Trophoblast cell (in vitro differentiated cells and primary cell): ENCODE measurements at regions not wholly inside any gene's neighbourhood (a gene's known extent, or its start where the extent isn't known, plus 50 kb on each side); places are given as distances from the start of the nearest gene placed in this dataset.

Experiments
- DNase-seq, 2 donors: peaks; one replicate each; pipeline ENCODE4 v3.0.0-alpha.2; 2016
- H2AFZ ChIP-seq: 2 replicates; pipeline ENCODE4 v1.6.1; 2013; ENCODE audit warnings: low read length, moderate library complexity, mild to moderate bottlenecking; ENCODE audit not compliant: insufficient read depth, poor library complexity
- H2AK5ac ChIP-seq: 2 replicates; pipeline ENCODE4 v1.6.1; 2013; ENCODE audit warnings: mild to moderate bottlenecking, low read length
- H2BK120ac ChIP-seq: 2 replicates; pipeline ENCODE4 v1.6.1; 2013; ENCODE audit warnings: low read length, mild to moderate bottlenecking, moderate library complexity; ENCODE audit not compliant: insufficient read depth, poor library complexity
- H2BK12ac ChIP-seq: 2 replicates; pipeline ENCODE4 v1.6.1; 2013; ENCODE audit warnings: mild to moderate bottlenecking, low read length, moderate library complexity
- H2BK5ac ChIP-seq: 2 replicates; pipeline ENCODE4 v1.6.1; 2013; ENCODE audit warnings: low read length, low read depth, moderate library complexity, mild to moderate bottlenecking; ENCODE audit not compliant: poor library complexity
- H3K14ac ChIP-seq: 2 replicates; pipeline ENCODE4 v1.6.1; 2013; ENCODE audit warnings: mild to moderate bottlenecking, low read length
- H3K18ac ChIP-seq: 2 replicates; pipeline ENCODE4 v1.6.1; 2013; ENCODE audit warnings: mild to moderate bottlenecking, low read length
- H3K23ac ChIP-seq: 2 replicates; pipeline ENCODE4 v1.6.1; 2013; ENCODE audit warnings: low read length
- H3K27ac ChIP-seq: 2 replicates; pipeline ENCODE4 v1.5.1; 2013; ENCODE audit warnings: low read depth, mild to moderate bottlenecking, inconsistent platforms, low read length, moderate library complexity
- H3K27me3 ChIP-seq: 2 replicates; pipeline ENCODE4 v1.6.1; 2013; ENCODE audit warnings: inconsistent platforms, mild to moderate bottlenecking, low read length, moderate library complexity; ENCODE audit not compliant: insufficient read depth
- H3K36me3 ChIP-seq, 2 experiments: 1 replicate in 1 of 2; 2 replicates in 1 of 2; pipeline ENCODE4 v1.6.1; 2013; ENCODE audit warnings: low read length in 2 of 2, mild to moderate bottlenecking in 2 of 2, moderate library complexity in 1 of 2; ENCODE audit not compliant: insufficient read depth in 2 of 2, control insufficient read depth in 1 of 2
- H3K4ac ChIP-seq: 2 replicates; pipeline ENCODE4 v1.6.1; 2013; ENCODE audit warnings: low read depth, mild to moderate bottlenecking, low read length, moderate library complexity
- H3K4me1 ChIP-seq, 2 experiments: 1 replicate in 1 of 2; 2 replicates in 1 of 2; pipeline ENCODE4 v1.6.1; 2013; ENCODE audit warnings: low read length in 2 of 2, mild to moderate bottlenecking in 2 of 2, moderate library complexity in 1 of 2; ENCODE audit not compliant: insufficient read depth in 2 of 2, control insufficient read depth in 1 of 2
- H3K4me2 ChIP-seq: 2 replicates; pipeline ENCODE4 v1.6.1; 2013; ENCODE audit warnings: inconsistent platforms, mild to moderate bottlenecking, low read length, moderate library complexity
- H3K4me3 ChIP-seq: 2 replicates; pipeline ENCODE4 v1.5.1; 2013; ENCODE audit warnings: mild to moderate bottlenecking, low read depth, low read length, inconsistent platforms
- H3K79me1 ChIP-seq: one replicate; pipeline ENCODE4 v1.6.1; 2013; ENCODE audit warnings: low read length
- H3K79me2 ChIP-seq: 2 replicates; pipeline ENCODE4 v1.6.1; 2013; ENCODE audit warnings: low read length, mild to moderate bottlenecking; ENCODE audit not compliant: control insufficient read depth, insufficient read depth, poor library complexity
- H3K9ac ChIP-seq: 2 replicates; pipeline ENCODE4 v1.6.1; 2013; ENCODE audit warnings: mild to moderate bottlenecking, low read length
- H3K9me3 ChIP-seq: 2 replicates; pipeline ENCODE4 v1.6.1; 2013; ENCODE audit warnings: low read depth, mild to moderate bottlenecking, control low read depth, inconsistent platforms, low read length; ENCODE audit not compliant: insufficient read depth
- H4K12ac ChIP-seq: 2 replicates; pipeline ENCODE4 v1.6.1; 2013; ENCODE audit warnings: low read depth, mild to moderate bottlenecking, low read length, moderate library complexity
- H4K8ac ChIP-seq: 2 replicates; pipeline ENCODE4 v1.6.1; 2013; ENCODE audit warnings: low read depth, mild to moderate bottlenecking, low read length, moderate library complexity
- H4K91ac ChIP-seq: one replicate; pipeline ENCODE4 v1.6.1; 2013; ENCODE audit warnings: low read depth, mild to moderate bottlenecking, low read length, moderate library complexity
- WGBS: extraction: QIAGEN DNeasy Blood & Tissue Kit; methylation state at CpG from one replicate; pipeline ENCODE4 v1.1.7; 2013; ENCODE audit warnings: missing lambda C conversion rate; ENCODE audit not compliant: insufficient read length, insufficient coverage; ENCODE audit errors: extremely low coverage; 5-methylcytosine and 5-hydroxymethylcytosine counted together

- no peaks in the 10 kb centered on the region for H3K4me1 ChIP-seq
- H3K4ac ChIP-seq, result no peak overlapping the region
- no peaks in the 10 kb centered on the region for H3K27me3 ChIP-seq
- no CpG with 5 or more reads among the region's 5 CpGs for WGBS
- no peaks in the 10 kb centered on the region for H3K9me3 ChIP-seq
- peak in 1 of 2 donors; percentile 4 for DNase-seq
- no peak overlapping the region for H2BK5ac ChIP-seq
- H3K4me3 ChIP-seq, result no peak overlapping the region
- H2BK12ac ChIP-seq, result no peak overlapping the region
- H3K9ac ChIP-seq, result no peak overlapping the region
- no peak overlapping the region for H3K18ac ChIP-seq
- no peaks in the 10 kb centered on the region for H3K79me2 ChIP-seq
- no peak overlapping the region for H3K4me2 ChIP-seq
- no peak overlapping the region for H2AK5ac ChIP-seq
- no peak overlapping the region for H4K8ac ChIP-seq
- no peak overlapping the region for H2AFZ ChIP-seq
- no peak overlapping the region for H3K27ac ChIP-seq
- H3K14ac ChIP-seq, result no peak overlapping the region
- no peak overlapping the region for H2BK120ac ChIP-seq
- no peak overlapping the region for H4K12ac ChIP-seq
- H3K23ac ChIP-seq, result no peak overlapping the region
- no peak overlapping the region for H4K91ac ChIP-seq
- H3K79me1 ChIP-seq, result no peaks in the 10 kb centered on the region
- H3K36me3 ChIP-seq, result no peaks in the 10 kb centered on the region
Measured at GRCh38 chrX:13923845-13924244, 105.8 kb downstream of the GEMIN8 start.

GRCh38 chrX:13923289-13923688, 106.4 kb upstream of the GPM6B start:
- Histone ChIP-seq H3K79me2 (no peaks in the 10 kb centered on the region), H4K8ac (no peak overlapping the region), H3K18ac (no peak overlapping the region), H3K27ac (no peak overlapping the region), H3K23ac (no peak overlapping the region), H3K4me1 (no peaks in the 10 kb centered on the region), H2AK5ac (no peak overlapping the region), H2BK12ac (no peak overlapping the region), H3K27me3 (no peaks in the 10 kb centered on the region), H3K4me2 (no peak overlapping the region), H4K12ac (no peak overlapping the region), H3K9ac (no peak overlapping the region), H3K14ac (no peak overlapping the region), H3K79me1 (no peaks in the 10 kb centered on the region), H3K4ac (no peak overlapping the region), H3K36me3 (no peaks in the 10 kb centered on the region), H2BK5ac (no peak overlapping the region), H2AFZ (no peak overlapping the region), H3K4me3 (no peak overlapping the region), H3K9me3 (no peaks in the 10 kb centered on the region), H2BK120ac (no peak overlapping the region), H4K91ac (no peak overlapping the region)
- no peak for DNase-seq
- WGBS, result no CpG with 5 or more reads among the region's 2 CpGs

GRCh38 chrX:13917507-13917906, 100.6 kb upstream of the GPM6B start:
- H3K14ac ChIP-seq, result no peak overlapping the region
- H4K91ac ChIP-seq, result no peak overlapping the region
- no peak overlapping the region for H3K27ac ChIP-seq
- no peak overlapping the region for H3K23ac ChIP-seq
- H3K9me3 ChIP-seq, result no peaks in the 10 kb centered on the region
- H4K8ac ChIP-seq, result no peak overlapping the region
- H3K79me1 ChIP-seq, result no peaks in the 10 kb centered on the region
- no peak overlapping the region for H3K9ac ChIP-seq
- no peaks in the 10 kb centered on the region for H3K36me3 ChIP-seq
- H3K4me1 ChIP-seq, result no peaks in the 10 kb centered on the region
- H2BK5ac ChIP-seq, result no peak overlapping the region
- H3K4me2 ChIP-seq, result no peak overlapping the region
- H3K4ac ChIP-seq, result no peak overlapping the region
- no peak overlapping the region for H3K4me3 ChIP-seq
- no peaks in the 10 kb centered on the region for H3K27me3 ChIP-seq
- no CpG with 5 or more reads among the region's 2 CpGs for WGBS
- no peaks in the 10 kb centered on the region for H3K79me2 ChIP-seq
- H2BK12ac ChIP-seq, result no peak overlapping the region
- H3K18ac ChIP-seq, result no peak overlapping the region
- no peak overlapping the region for H2AK5ac ChIP-seq
- H4K12ac ChIP-seq, result no peak overlapping the region
- no peak for DNase-seq
- no peak overlapping the region for H2AFZ ChIP-seq
- no peak overlapping the region for H2BK120ac ChIP-seq

- H4K12ac ChIP-seq, result no peak overlapping the region
- H3K79me1 ChIP-seq, result no peaks in the 10 kb centered on the region
- no peak overlapping the region for H2BK5ac ChIP-seq
- H3K4me3 ChIP-seq, result no peak overlapping the region
- no peaks in the 10 kb centered on the region for H3K79me2 ChIP-seq
- H3K4ac ChIP-seq, result no peak overlapping the region
- H3K4me2 ChIP-seq, result no peak overlapping the region
- H4K91ac ChIP-seq, result no peak overlapping the region
- no peak for DNase-seq
- H3K27ac ChIP-seq, result no peak overlapping the region
- H3K4me1 ChIP-seq, result no peaks in the 10 kb centered on the region
- H2AK5ac ChIP-seq, result no peak overlapping the region
- H3K36me3 ChIP-seq, result no peaks in the 10 kb centered on the region
- no CpG with 5 or more reads among the region's 1 CpG for WGBS
- no peaks in the 10 kb centered on the region for H3K27me3 ChIP-seq
- no peak overlapping the region for H3K23ac ChIP-seq
- no peak overlapping the region for H2AFZ ChIP-seq
- H4K8ac ChIP-seq, result no peak overlapping the region
- no peak overlapping the region for H2BK120ac ChIP-seq
- H3K14ac ChIP-seq, result no peak overlapping the region
- no peak overlapping the region for H3K9ac ChIP-seq
- no peak overlapping the region for H3K18ac ChIP-seq
- no peaks in the 10 kb centered on the region for H3K9me3 ChIP-seq
- no peak overlapping the region for H2BK12ac ChIP-seq
Measured at GRCh38 chrX:13911586-13911985, 94.7 kb upstream of the GPM6B start.
